C4-2B (cell line): ENCODE measurements at regions not wholly inside any gene's neighbourhood (a gene's known extent, or its start where the extent isn't known, plus 50 kb on each side); places are given as distances from the start of the nearest gene placed in this dataset.

Experiments
- H3K27ac ChIP-seq: fragments of 450-650 bp; 2 replicates; pipeline ENCODE4 v1.5.1; 2017
- ZFX ChIP-seq: fragments of 450-650 bp; IDR thresholded peaks from 2 replicates; pipeline ENCODE4 v1.6.1; 2017
- TF ChIP-seq, protein P1 (sequence below): fragments of 450-650 bp; conservative IDR thresholded peaks from 2 replicates; pipeline ENCODE4 v1.5.1; 2017; ENCODE audit warnings: mild to moderate bottlenecking

DNA sequence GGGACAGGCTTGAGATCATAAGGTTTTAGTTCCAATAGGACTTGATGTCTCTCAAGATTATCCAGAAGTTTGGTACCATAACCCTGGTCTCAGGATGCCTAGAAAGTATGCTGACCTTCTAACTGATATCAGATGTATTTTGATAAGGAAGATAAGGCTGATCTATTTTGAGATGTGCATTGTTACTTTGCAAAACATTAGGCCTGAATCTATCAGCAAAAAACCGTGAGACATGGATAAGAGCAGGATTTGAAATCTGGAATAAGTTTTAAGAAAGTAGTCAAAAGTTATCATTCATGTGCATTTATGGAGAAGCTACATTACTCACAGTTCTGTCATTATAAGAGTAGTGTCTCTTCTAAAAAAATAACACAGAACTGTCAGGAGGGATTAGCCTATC, 467.1 kb upstream of the HS3ST1 start:
- TF ChIP-seq ZFX: no peak
- TF ChIP-seq, protein P1, sequence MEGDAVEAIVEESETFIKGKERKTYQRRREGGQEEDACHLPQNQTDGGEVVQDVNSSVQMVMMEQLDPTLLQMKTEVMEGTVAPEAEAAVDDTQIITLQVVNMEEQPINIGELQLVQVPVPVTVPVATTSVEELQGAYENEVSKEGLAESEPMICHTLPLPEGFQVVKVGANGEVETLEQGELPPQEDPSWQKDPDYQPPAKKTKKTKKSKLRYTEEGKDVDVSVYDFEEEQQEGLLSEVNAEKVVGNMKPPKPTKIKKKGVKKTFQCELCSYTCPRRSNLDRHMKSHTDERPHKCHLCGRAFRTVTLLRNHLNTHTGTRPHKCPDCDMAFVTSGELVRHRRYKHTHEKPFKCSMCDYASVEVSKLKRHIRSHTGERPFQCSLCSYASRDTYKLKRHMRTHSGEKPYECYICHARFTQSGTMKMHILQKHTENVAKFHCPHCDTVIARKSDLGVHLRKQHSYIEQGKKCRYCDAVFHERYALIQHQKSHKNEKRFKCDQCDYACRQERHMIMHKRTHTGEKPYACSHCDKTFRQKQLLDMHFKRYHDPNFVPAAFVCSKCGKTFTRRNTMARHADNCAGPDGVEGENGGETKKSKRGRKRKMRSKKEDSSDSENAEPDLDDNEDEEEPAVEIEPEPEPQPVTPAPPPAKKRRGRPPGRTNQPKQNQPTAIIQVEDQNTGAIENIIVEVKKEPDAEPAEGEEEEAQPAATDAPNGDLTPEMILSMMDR: no peak
- no peak overlapping the region for H3K27ac ChIP-seq

GRCh38 chr4:11894977-11895376, 466.3 kb upstream of the HS3ST1 start:
- TF ChIP-seq ZFX: no peak
- TF ChIP-seq, protein P1: no peak
- no peak overlapping the region for H3K27ac ChIP-seq

GRCh38 chr4:11894221-11894620, 465.5 kb upstream of the HS3ST1 start:
- no peak overlapping the region for H3K27ac ChIP-seq
- TF ChIP-seq, protein P1: no peak
- TF ChIP-seq ZFX: no peak

DNA sequence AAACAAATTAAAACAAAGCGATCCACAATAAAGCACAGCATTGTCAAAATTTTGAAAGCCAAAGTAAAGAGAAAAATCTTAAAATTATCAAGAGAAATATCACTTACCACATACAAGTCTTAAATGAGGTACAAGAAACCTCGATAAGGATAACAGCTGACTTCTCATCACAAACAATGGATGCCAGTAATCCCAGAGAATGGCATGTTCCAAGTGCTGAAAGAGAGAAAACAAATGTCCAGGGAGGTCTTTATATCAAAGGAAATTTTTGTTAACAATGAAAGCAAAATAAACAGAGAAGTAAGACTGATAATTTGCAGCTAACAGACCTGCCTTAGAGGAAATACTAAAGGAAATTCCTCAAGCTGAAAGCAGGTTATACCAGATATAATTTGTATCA, 460.4 kb upstream of the HS3ST1 start:
- TF ChIP-seq ZFX: no peak
- TF ChIP-seq, protein P1: no peak
- H3K27ac ChIP-seq: no peak overlapping the region

DNA sequence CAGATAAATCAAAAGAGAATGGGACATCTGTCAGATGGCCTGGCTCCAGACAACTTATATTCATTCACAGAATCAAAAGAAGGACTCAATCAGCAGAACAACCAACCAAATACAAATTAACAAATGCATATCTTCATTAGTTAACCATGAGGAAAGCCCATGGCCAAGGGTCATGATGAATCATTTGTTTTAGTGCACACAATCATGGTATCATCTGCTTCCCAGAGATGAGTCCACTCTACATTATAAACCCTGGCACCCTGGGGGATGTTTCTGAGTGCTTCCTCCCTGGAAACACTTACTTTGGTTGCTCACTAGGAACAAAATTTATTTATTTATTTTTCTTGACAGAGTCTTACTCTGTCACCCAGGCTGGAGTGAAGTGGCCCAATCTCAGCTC, 453.3 kb upstream of the HS3ST1 start:
- H3K27ac ChIP-seq: no peak overlapping the region
- no peak for TF ChIP-seq ZFX
- TF ChIP-seq, protein P1: no peak

GRCh38 chr4:11881364-11881763, 452.7 kb upstream of the HS3ST1 start:
- no peak overlapping the region for H3K27ac ChIP-seq
- TF ChIP-seq ZFX: no peak

GRCh38 chr4:11878241-11878640, 449.5 kb upstream of the HS3ST1 start:
- no peak for TF ChIP-seq ZFX
- TF ChIP-seq, protein P1: no peak
- no peak overlapping the region for H3K27ac ChIP-seq

DNA sequence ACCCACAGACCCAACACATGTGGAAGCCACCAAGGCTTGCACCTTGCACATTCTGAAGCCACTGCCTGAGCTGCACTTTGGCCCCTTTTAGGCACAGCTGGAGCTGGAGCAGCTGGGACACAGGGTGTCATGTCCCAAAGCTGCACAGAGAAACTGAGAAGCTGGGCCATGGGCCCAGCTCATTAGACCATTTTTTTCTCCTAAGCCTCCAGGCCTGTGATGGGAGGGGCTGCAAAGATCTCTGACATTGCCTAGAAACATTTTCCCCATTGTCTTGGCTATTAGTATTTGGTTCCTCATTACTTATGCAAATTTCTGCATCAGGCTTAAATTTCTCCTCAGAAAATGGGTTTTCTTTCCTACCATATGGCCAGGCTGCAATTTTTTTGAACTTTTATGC, 447.4 kb upstream of the HS3ST1 start:
- H3K27ac ChIP-seq: no peak overlapping the region
- no peak for TF ChIP-seq ZFX
- TF ChIP-seq, protein P1: no peak
